OCI-LY7 (cell line): ENCODE measurements at regions not wholly inside any gene's neighbourhood (a gene's known extent, or its start where the extent isn't known, plus 50 kb on each side); places are given as distances from the start of the nearest gene placed in this dataset.

Source experiments
- EZH2phosphoT487 ChIP-seq: fragments of 200-600 bp; sonication (generic); IDR thresholded peaks from 2 replicates; pipeline ENCODE4 v1.6.1; 2018; ENCODE audit warnings: low read depth, borderline replicate concordance, mild to moderate bottlenecking, mixed run types, antibody characterized with exemption, low read length, moderate library complexity, mixed read lengths
- TF ChIP-seq, protein P1 (sequence below): fragments of 200-600 bp; sonication (generic); conservative IDR thresholded peaks from 2 replicates; pipeline ENCODE4 v1.5.1; 2014; ENCODE audit warnings: mild to moderate bottlenecking, antibody characterized with exemption, low read length, moderate library complexity, mixed read lengths

DNA sequence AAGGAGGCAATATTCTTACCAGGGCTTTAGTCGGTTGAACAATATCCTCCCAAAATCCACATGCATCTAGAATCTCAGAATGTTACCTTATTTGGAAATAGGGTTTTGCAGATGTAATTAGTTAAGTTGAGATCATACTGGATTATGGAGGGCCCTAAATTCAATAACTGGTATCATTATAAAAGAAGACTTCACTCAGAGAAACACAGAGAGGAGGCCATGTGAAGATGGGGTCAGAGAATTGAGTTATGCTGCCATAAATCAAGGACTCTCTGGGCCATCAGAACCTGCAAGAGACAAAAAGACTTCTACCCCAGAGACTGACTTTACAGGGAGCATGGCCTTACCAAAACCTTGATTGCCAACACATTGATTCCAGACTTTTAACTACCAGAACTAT, 1611.1 kb downstream of the SLITRK5 start:
- TF ChIP-seq, protein P1, sequence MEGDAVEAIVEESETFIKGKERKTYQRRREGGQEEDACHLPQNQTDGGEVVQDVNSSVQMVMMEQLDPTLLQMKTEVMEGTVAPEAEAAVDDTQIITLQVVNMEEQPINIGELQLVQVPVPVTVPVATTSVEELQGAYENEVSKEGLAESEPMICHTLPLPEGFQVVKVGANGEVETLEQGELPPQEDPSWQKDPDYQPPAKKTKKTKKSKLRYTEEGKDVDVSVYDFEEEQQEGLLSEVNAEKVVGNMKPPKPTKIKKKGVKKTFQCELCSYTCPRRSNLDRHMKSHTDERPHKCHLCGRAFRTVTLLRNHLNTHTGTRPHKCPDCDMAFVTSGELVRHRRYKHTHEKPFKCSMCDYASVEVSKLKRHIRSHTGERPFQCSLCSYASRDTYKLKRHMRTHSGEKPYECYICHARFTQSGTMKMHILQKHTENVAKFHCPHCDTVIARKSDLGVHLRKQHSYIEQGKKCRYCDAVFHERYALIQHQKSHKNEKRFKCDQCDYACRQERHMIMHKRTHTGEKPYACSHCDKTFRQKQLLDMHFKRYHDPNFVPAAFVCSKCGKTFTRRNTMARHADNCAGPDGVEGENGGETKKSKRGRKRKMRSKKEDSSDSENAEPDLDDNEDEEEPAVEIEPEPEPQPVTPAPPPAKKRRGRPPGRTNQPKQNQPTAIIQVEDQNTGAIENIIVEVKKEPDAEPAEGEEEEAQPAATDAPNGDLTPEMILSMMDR = no peak
- no peak for TF ChIP-seq EZH2phosphoT487
